IMR-90 (cell line): ENCODE measurements at regions not wholly inside any gene's neighbourhood (a gene's known extent, or its start where the extent isn't known, plus 50 kb on each side); places are given as distances from the start of the nearest gene placed in this dataset.

Source experiments
- ATAC-seq: fragments of 200-7000 bp; cut with Tn5 transposase; 2 replicates; pipeline ENCODE4 v1.9.1; 2020; ENCODE audit warnings: low read depth, mild to moderate bottlenecking, moderate library complexity
- BruUV-seq: library from RNA; stranded (reverse); fragments of 400-500 nt; replicated peaks from 2 replicates; lab custom pipeline; 2021; lab: Mats Ljungman, UMichigan
- CTCF ChIA-PET: fragments of 300-600 bp; formaldehyde crosslinking; extraction: SDS; loops from one replicate; lab custom pipeline; 2021; ENCODE audit warnings: antibody characterized with exemption; lab: Yijun Ruan, JAX
- POLR2A ChIA-PET: fragments of 300-600 bp; sonication (Branson Sonifier 250); formaldehyde crosslinking; loops from one replicate; lab custom pipeline; 2022; ENCODE audit warnings: antibody characterized with exemption; ENCODE audit not compliant: unreplicated experiment; lab: Charles Lee
- DNase-seq: peaks from one replicate; pipeline ENCODE4 v3.0.0; 2013
- H2AFZ ChIP-seq: replicated peaks from 2 replicates; pipeline ENCODE3; 2013; ENCODE audit warnings: low read length, mild to moderate bottlenecking; ENCODE audit not compliant: poor library complexity
- H2AK5ac ChIP-seq: 2 replicates; pipeline ENCODE4 v1.6.1; 2013; ENCODE audit warnings: low read depth, low read length, inconsistent platforms
- H2AK9ac ChIP-seq: replicated peaks from 2 replicates; pipeline ENCODE3; 2013; ENCODE audit warnings: mild to moderate bottlenecking, low read depth, low read length, moderate library complexity; ENCODE audit not compliant: poor library complexity
- H2BK120ac ChIP-seq: 2 replicates; pipeline ENCODE4 v1.6.1; 2013; ENCODE audit warnings: low read depth, low read length, inconsistent platforms
- H2BK15ac ChIP-seq: 3 replicates; pipeline ENCODE4 v1.6.1; 2013; ENCODE audit warnings: low read depth, low read length, inconsistent platforms
- H2BK20ac ChIP-seq: 2 replicates; pipeline ENCODE4 v1.6.1; 2013; ENCODE audit warnings: low read depth, mild to moderate bottlenecking, inconsistent platforms, low read length, moderate library complexity
- H2BK5ac ChIP-seq: 2 replicates; pipeline ENCODE4 v1.6.1; 2013; ENCODE audit warnings: mild to moderate bottlenecking, low read depth, low read length, inconsistent platforms; ENCODE audit not compliant: poor library complexity, severe bottlenecking
- H3K14ac ChIP-seq: replicated peaks from 2 replicates; pipeline ENCODE4 v1.6.1; 2013; ENCODE audit warnings: low read depth, low read length, inconsistent platforms
- H3K18ac ChIP-seq: 2 replicates; pipeline ENCODE4 v1.6.1; 2013; ENCODE audit warnings: low read depth, low read length, control low read depth
- H3K23ac ChIP-seq: 2 replicates; pipeline ENCODE4 v1.6.1; 2013; ENCODE audit warnings: low read depth, low read length, inconsistent platforms
- H3K27ac ChIP-seq: 2 replicates; pipeline ENCODE4 v1.5.1; 2013; ENCODE audit warnings: mild to moderate bottlenecking, control low read depth, low read length; ENCODE audit not compliant: insufficient read depth
- H3K27me3 ChIP-seq: 2 replicates; pipeline ENCODE4 v1.6.1; 2013; ENCODE audit warnings: low read length; ENCODE audit not compliant: control insufficient read depth, insufficient read depth
- H3K36me3 ChIP-seq: 2 replicates; pipeline ENCODE4 v1.6.1; 2013; ENCODE audit warnings: low read length, mixed read lengths; ENCODE audit not compliant: control insufficient read depth, insufficient read depth
- H3K4ac ChIP-seq: 2 replicates; pipeline ENCODE4 v1.6.1; 2013; ENCODE audit warnings: low read depth, low read length, inconsistent platforms
- H3K4me1 ChIP-seq: 2 replicates; pipeline ENCODE4 v1.6.1; 2013; ENCODE audit warnings: low read length, mixed read lengths; ENCODE audit not compliant: control insufficient read depth, insufficient read depth
- H3K4me2 ChIP-seq: 2 replicates; pipeline ENCODE4 v1.6.1; 2013; ENCODE audit warnings: low read depth, mild to moderate bottlenecking, control low read depth, low read length, moderate library complexity
- H3K4me3 ChIP-seq: 2 replicates; pipeline ENCODE4 v1.5.1; 2013; ENCODE audit warnings: low read depth, mild to moderate bottlenecking, control low read depth, low read length, moderate library complexity; ENCODE audit not compliant: insufficient read depth
- H3K56ac ChIP-seq: 2 replicates; pipeline ENCODE4 v1.6.1; 2013; ENCODE audit warnings: low read length, inconsistent platforms; ENCODE audit not compliant: insufficient read depth; ENCODE audit errors: extremely low read depth
- H3K79me1 ChIP-seq, 2 experiments: 2 replicates each; pipeline ENCODE4 v1.6.1; 2013; ENCODE audit warnings: low read length in 2 of 2, inconsistent platforms in 1 of 2, low read depth in 1 of 2
- H3K9ac ChIP-seq: 2 replicates; pipeline ENCODE4 v1.6.1; 2013; ENCODE audit warnings: low read depth, low read length, control low read depth
- H3K9me1 ChIP-seq: 2 replicates; pipeline ENCODE4 v1.6.1; 2013; ENCODE audit warnings: low read length, inconsistent platforms; ENCODE audit not compliant: insufficient read depth
- H3K9me3 ChIP-seq: 2 replicates; pipeline ENCODE4 v1.6.1; 2013; ENCODE audit warnings: low read length; ENCODE audit not compliant: control insufficient read depth, insufficient read depth
- H4K20me1 ChIP-seq: 2 replicates; pipeline ENCODE4 v1.6.1; 2013; ENCODE audit warnings: low read length, inconsistent platforms; ENCODE audit not compliant: insufficient read depth
- H4K5ac ChIP-seq: 2 replicates; pipeline ENCODE4 v1.6.1; 2013; ENCODE audit warnings: mild to moderate bottlenecking, low read depth, low read length, control low read depth
- H4K8ac ChIP-seq, 2 experiments: 2 replicates each; pipeline ENCODE4 v1.6.1; 2013; ENCODE audit warnings: low read depth in 2 of 2, low read length in 2 of 2, control low read depth in 1 of 2, inconsistent platforms in 1 of 2
- H4K91ac ChIP-seq: 2 replicates; pipeline ENCODE4 v1.6.1; 2013; ENCODE audit warnings: low read depth, low read length, inconsistent platforms; ENCODE audit not compliant: insufficient read depth
- CEBPB ChIP-seq: IDR thresholded peaks from 2 replicates; pipeline ENCODE4 v1.6.1; 2012; ENCODE audit warnings: low read depth, low read length, improper control_type of control experiment
- FOS ChIP-seq: fragments of 150-350 bp; IDR thresholded peaks from 2 replicates; pipeline ENCODE4 v1.6.1; 2016; ENCODE audit warnings: low read depth, low read length
- MAZ ChIP-seq: IDR thresholded peaks from 2 replicates; pipeline ENCODE4 v1.6.1; 2012; ENCODE audit warnings: low read depth, mild to moderate bottlenecking, low read length, improper control_type of control experiment, moderate library complexity, borderline replicate concordance
- RCOR1 ChIP-seq: IDR thresholded peaks from 2 replicates; pipeline ENCODE4 v1.6.1; 2012; ENCODE audit warnings: mild to moderate bottlenecking, low read length, improper control_type of control experiment; ENCODE audit not compliant: insufficient replicate concordance
- RFX5 ChIP-seq: IDR thresholded peaks from 2 replicates; pipeline ENCODE4 v1.8.0; 2012; ENCODE audit warnings: low read depth, mild to moderate bottlenecking, low read length, moderate library complexity
- USF2 ChIP-seq: fragments of 150-350 bp; IDR thresholded peaks from 2 replicates; pipeline ENCODE4 v1.6.1; 2017; ENCODE audit warnings: mild to moderate bottlenecking, antibody characterized with exemption, low read length, low read depth
- WGBS, 2 experiments: methylation state at CpG; one replicate each; pipeline versions ENCODE4 v1.1.5 to v1.1.7; 2013; ENCODE audit warnings: missing lambda C conversion rate in 2 of 2; ENCODE audit not compliant: insufficient read length in 1 of 2; ENCODE audit errors: extremely low coverage in 2 of 2; 5-methylcytosine and 5-hydroxymethylcytosine counted together
- dilution Hi-C: fragments of 300-500 bp; cut with HindIII; formaldehyde crosslinking; loops from one replicate; pipeline ENCODE4 v1.14.3; 2018; ENCODE audit warnings: low sequenced_read_pairs; ENCODE audit not compliant: unreplicated experiment
- in situ Hi-C: fragments of 300-500 bp; cut with MboI; formaldehyde crosslinking; loops from 3 replicates; pipeline ENCODE4 v1.14.3; 2019; ENCODE audit warnings: low sequenced_read_pairs, inconsistent platforms, mixed read lengths
- intact Hi-C: fragments of 100-400 bp; cut with micrococcal nuclease; formaldehyde crosslinking; loops from 2 replicates; pipeline ENCODE4 v1.10.0; 2022

GRCh38 chr14:53621921-53622320, 334.7 kb downstream of the BMP4 start:
- in situ Hi-C loops, result no loop called here
- Histone ChIP-seq H3K9ac (no peak overlapping the region), H4K91ac (no peak overlapping the region), H2AK9ac (no peak overlapping the region), H2BK20ac (0 out of 2 replicates have a peak overlapping the region, but pooled peaks have one; percentile 57), H2BK120ac (no peak overlapping the region), H3K23ac (0 out of 2 replicates have a peak overlapping the region, but pooled peaks have one; percentile 8), H3K9me3 (no peaks in the 10 kb centered on the region), H3K36me3 (no peaks in the 10 kb centered on the region), H3K4me3 (no peak overlapping the region), H2BK5ac (no peak overlapping the region), H3K27me3 (peaks cover 5% of the 10 kb centered on the region; the same call in 1 of the 2 replicates), H4K8ac (peak overlapping the region in 1 of 2 experiments; percentile 15; a peak in 1 of 4 replicates), H3K4me1 (peaks cover 20% of the 10 kb centered on the region), H3K18ac (peak overlapping the region; percentile 37; the same call in 1 of the 2 replicates), H3K14ac (peak overlapping the region; percentile 42; the same call in 1 of the 2 replicates), H3K56ac (no peak overlapping the region), H3K9me1 (peaks cover 10% of the 10 kb centered on the region), H2BK15ac (peak overlapping the region; percentile 45; the same call in 1 of the 3 replicates), H3K4ac (no peak overlapping the region; the same call in 1 of the 2 replicates), H4K5ac (peak overlapping the region; percentile 54), H3K4me2 (no peak overlapping the region), H4K20me1 (no peaks in the 10 kb centered on the region), H2AFZ (no peak overlapping the region), H3K27ac (no peak overlapping the region), H2AK5ac (0 out of 2 replicates have a peak overlapping the region, but pooled peaks have one; percentile 75), H3K79me1 (no peaks in the 10 kb centered on the region)
- ATAC-seq, result no peak
- BruUV-seq, result no TSS peak
- intact Hi-C loops, result loop anchor here (5.0 kb wide), 2 partner anchors 80 to 330 kb away; no protein-coding TSS in a partner anchor
- no peak for TF ChIP-seq FOS
- TF ChIP-seq RCOR1, result no peak
- no peak for TF ChIP-seq CEBPB
- no peak for TF ChIP-seq USF2
- TF ChIP-seq RFX5, result no peak
- TF ChIP-seq MAZ, result no peak
- POLR2A ChIA-PET, result no interaction called here
- DNase-seq, result peak; percentile 14
- CTCF ChIA-PET, result no interaction called here
- dilution Hi-C loops, result no loop called here
- no CpG with 5 or more reads among the region's 2 CpGs for WGBS, 2 experiments
